Ovary (tissue), 3 donors: ENCODE measurements at regions not wholly inside any gene's neighbourhood (a gene's known extent, or its start where the extent isn't known, plus 50 kb on each side); places are given as distances from the start of the nearest gene placed in this dataset.

Experiments
- EP300 ChIP-seq: sonication (generic); formaldehyde crosslinking; IDR thresholded peaks from one replicate; pipeline ENCODE4 v1.6.1; 2017; ENCODE audit warnings: antibody characterized with exemption
- POLR2A ChIP-seq: fragments of 450-650 bp; IDR thresholded peaks from one replicate; pipeline ENCODE4 v1.6.1; 2017; ENCODE audit warnings: antibody characterized with exemption, mild to moderate bottlenecking, moderate library complexity
- TF ChIP-seq, protein P1 (sequence below), 3 donors: fragments of 450-650 bp in 2 of 3; fragments of 200-600 bp in 1 of 3; IDR thresholded peaks; one replicate each; pipeline versions ENCODE4 v1.5.1 to v1.8.0; 2016 to 2022; ENCODE audit warnings: antibody characterized with exemption in 3 of 3, mild to moderate bottlenecking in 1 of 3
- donor health status: DM: no; HTN: no; CAD: no.

- TF ChIP-seq, protein P1, sequence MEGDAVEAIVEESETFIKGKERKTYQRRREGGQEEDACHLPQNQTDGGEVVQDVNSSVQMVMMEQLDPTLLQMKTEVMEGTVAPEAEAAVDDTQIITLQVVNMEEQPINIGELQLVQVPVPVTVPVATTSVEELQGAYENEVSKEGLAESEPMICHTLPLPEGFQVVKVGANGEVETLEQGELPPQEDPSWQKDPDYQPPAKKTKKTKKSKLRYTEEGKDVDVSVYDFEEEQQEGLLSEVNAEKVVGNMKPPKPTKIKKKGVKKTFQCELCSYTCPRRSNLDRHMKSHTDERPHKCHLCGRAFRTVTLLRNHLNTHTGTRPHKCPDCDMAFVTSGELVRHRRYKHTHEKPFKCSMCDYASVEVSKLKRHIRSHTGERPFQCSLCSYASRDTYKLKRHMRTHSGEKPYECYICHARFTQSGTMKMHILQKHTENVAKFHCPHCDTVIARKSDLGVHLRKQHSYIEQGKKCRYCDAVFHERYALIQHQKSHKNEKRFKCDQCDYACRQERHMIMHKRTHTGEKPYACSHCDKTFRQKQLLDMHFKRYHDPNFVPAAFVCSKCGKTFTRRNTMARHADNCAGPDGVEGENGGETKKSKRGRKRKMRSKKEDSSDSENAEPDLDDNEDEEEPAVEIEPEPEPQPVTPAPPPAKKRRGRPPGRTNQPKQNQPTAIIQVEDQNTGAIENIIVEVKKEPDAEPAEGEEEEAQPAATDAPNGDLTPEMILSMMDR (IDR thresholded peaks at IDR 0.05) = no peak
- TF ChIP-seq POLR2A (no peak), EP300 (no peak)
Observed at GRCh38 chr5:118434522-118434921, 553.8 kb downstream of the DTWD2 start.
